GM18861 (cell line): ENCODE measurements at regions not wholly inside any gene's neighbourhood (a gene's known extent, or its start where the extent isn't known, plus 50 kb on each side); places are given as distances from the start of the nearest gene placed in this dataset.

Experiments
- ATAC-seq: cut with Tn5 transposase; IDR thresholded peaks from one replicate; pipeline ENCODE4 v1.9.1; 2021; ENCODE audit not compliant: unreplicated experiment

DNA sequence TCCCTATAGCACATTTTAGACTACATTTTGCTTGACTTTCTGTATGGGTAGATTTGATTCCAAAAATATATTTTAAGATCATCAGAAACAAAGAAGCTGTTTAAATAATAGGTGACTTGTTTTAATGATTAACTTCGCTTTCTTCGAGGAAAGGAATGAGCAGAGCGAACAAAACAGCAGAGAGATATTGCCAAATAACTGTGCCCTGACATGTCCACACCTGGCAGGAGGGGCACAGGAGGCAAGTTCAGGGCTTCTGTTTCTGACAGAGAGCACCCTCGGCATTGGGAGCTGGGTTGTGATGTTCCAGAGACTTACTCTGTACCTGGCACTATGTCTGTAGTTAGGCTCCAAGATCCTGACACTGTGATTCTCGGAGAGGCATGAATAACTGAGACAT lies 155.7 kb upstream of the SASH1 start:
- ATAC-seq: no peak

DNA sequence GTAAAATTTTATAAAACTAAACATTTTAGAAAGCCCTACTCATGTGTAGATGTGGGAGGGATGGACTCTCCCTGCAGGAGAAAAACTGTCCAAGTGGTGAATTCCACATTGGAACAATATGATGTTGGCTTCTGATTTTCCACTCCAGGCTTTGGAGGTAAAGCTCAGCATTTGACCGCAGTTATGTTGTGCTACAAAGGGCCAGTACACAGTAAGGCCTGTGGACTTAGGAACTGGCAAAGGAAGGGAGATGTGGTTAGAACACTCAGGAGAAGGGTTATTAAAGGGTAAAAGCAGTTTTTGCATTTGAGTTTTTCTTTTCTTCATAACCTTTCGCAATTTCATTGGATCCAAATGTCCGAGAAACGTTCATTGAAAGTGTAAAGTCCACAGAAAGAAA lies 150.3 kb upstream of the SASH1 start:
- ATAC-seq: no peak

GRCh38 chr6:148193063-148193680 lies 149.5 kb upstream of the SASH1 start:
- no peak for ATAC-seq

DNA sequence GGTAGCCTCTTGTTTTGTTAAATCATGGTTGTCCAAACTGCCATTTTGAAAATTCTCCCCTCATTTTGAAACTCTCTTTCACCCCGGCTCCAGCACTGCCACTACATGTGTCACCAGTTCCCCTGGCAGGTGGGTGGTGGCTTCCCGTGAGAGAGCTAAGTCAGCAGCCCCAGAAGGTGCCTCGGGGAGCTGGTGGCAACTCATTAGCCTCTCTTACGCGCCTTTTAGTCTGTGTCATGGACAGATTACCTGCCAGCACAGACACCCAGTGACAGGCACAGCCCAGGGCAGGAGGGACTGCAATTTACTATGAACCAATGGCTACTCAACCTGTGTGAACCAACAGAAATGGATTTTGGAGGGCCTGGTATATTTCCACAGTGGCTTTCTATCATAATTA lies 147.1 kb upstream of the SASH1 start:
- ATAC-seq: no peak

DNA sequence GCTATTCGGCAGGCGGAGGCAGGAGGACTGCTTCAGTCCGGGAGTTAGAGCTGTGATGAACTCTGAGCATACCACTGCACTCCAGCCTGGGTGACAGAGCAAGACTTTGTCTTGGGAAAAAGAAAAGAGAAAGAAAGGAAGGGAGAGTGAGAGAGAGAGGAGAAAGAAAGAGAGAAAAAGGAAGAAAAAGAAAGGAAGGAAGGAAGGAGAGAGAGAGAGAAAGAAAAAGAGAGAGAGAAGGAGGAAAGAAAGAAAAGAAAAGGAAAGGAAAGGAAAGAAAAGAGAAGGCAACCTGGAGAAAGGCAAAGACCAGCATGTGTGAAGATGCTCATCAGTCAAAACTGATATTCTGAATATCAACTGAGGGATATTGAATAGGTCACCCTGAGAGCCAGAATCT lies 143.1 kb upstream of the SASH1 start:
- ATAC-seq: no peak

- ATAC-seq: no peak
Observed at GRCh38 chr6:148200293-148200692, 142.3 kb upstream of the SASH1 start.

GRCh38 chr6:148200781-148201180 lies 141.9 kb upstream of the SASH1 start:
- no peak for ATAC-seq

- ATAC-seq: no peak
Observed at GRCh38 chr6:148203281-148203925, 139.2 kb upstream of the SASH1 start.

DNA sequence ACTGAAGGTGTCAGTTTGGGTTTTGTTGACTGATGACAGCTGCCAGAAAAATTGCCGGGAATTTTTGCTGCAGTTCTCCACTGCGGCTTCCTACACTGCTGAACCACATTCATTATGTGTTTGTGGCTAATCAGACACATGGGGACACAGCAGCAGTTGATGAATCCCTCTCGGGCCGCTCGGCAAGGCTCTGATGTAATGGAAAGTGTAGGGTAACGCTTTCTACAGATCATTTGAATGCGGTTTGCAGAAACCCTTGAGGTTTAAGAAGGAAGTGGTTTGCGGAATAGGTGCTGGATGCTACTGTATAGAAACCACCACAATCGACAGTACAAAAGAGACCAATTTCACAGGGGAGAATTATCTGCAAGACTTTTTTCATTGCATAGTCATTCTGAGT lies 138.7 kb upstream of the SASH1 start:
- peak; percentile 99 for ATAC-seq

- no peak for ATAC-seq
Observed at GRCh38 chr6:148208298-148208697, 134.3 kb upstream of the SASH1 start.

DNA sequence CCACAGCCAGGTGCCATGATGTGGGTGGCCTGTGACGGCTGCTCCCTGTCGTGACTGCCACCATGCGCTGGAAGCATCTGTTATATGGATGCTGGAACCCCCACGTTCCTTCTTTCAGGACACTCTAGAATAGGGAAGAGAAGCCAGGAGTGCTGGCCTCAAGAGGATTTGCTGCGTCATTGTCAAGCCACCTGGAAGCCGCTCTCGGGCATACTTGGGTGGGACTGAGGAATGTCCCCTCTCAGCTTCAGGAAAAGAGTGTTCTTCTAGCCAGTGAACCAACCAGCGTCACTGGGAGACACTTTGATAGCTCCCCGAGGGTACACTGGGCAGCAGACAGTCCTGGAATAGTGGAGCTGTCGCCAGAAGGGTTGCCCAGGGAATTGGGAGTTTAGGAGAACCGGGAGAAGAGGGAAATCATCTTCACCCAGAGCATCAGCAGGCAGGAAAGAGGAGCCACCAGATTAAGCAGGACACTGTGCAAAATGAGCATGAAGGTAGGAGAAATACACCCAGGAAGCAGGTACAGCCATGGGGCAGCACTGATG lies 130.8 kb upstream of the SASH1 start:
- no peak for ATAC-seq

GRCh38 chr6:148212366-148212765 lies 130.3 kb upstream of the SASH1 start:
- ATAC-seq: no peak

DNA sequence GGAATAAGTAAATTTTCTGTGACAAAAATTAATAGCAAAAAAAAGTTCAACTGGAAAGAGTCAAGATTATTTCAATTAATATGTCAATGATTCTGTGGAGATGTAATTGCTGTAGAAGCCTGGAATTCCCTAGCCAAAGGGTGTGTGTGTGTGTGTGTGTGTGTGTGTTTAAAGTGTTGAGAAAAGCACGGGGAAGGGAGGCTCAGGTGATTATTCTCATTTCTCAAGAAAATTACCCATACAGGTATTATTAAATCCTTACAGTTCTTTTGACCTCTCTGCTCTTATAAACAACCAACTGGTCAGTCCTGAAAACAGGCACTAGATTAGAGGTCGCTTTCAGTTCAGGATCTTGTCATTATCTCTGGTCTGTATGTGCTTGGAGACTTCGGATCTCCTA lies 129.3 kb upstream of the SASH1 start:
- ATAC-seq: no peak

GRCh38 chr6:148214667-148215066 lies 128.0 kb upstream of the SASH1 start:
- no peak for ATAC-seq

- no peak for ATAC-seq
Observed at GRCh38 chr6:148217051-148217450, 125.6 kb upstream of the SASH1 start.

DNA sequence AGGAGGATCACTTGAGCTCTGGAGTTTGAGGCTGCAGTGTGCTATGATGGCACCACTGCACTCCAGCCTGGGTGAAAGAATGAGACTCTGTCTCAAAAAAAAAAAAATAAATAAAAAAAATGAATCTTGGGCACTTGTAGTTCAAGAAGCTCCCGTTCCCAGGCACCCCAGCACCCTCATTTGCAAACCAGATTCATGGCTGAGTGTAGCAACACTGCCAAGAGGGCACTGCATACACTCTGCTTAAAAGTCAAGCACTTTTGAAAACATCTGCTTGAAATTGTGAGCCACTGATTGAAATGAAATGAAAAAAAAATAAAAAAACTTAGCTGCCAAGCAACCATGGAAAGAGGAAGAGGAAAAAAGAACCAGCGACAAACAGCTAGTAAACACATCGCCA lies 124.7 kb upstream of the SASH1 start:
- ATAC-seq: no peak

DNA sequence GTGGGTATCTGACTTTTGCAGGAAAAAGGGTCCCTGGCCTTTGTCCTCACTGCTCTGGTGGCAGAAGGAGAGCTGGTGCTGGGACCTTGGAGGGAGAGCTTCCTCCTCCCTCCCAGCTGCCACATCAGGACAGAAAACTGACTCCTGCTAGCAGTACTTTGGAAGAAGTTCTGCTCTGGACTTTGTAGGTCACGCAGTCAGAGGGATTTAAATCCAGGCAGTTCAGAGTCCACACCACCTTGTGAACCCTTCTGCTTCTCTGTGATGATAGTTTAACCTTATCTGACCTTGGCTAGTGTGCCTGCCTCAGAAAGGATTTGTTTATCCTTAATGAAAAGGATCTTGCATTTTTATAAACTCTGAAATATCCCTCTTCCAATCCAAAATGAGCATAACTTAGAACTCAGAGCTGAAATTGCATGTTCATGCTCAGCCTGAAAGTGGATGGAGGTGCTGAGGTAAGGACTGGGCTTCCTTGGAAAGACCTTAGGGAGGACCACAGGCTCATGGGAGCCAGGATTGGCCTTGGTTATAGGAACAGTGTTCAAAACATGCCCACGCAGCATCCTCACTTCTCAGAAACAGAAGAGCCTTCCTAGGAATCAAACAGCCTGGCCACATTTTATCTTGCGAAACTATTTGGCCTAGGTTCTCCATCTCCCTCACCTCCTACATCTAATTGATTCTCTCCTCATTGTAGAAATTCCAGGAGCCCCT lies 123.9 kb upstream of the SASH1 start:
- no peak for ATAC-seq

- ATAC-seq: no peak
Observed at GRCh38 chr6:148221196-148221979, 121.2 kb upstream of the SASH1 start.

DNA sequence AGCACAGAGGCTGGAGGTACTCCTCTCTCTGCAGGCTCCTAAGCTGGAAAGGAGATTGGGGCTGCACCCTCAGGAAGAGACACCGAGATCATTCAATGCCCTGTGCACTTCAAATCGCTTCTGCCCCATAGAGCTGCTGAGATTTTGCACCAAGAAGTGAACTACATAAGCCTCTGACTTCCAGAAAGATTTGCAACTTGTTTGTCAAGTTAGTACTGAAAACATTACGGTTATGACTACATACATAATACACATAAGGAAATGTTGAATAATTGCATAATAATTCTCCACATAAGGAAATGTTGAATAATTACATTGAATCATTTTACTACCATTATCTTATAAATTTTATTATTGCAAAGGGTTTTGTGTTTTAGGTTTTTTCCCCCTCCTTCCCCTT lies 120.3 kb upstream of the SASH1 start:
- ATAC-seq: no peak

GRCh38 chr6:148222846-148223245 lies 119.8 kb upstream of the SASH1 start:
- ATAC-seq: no peak

DNA sequence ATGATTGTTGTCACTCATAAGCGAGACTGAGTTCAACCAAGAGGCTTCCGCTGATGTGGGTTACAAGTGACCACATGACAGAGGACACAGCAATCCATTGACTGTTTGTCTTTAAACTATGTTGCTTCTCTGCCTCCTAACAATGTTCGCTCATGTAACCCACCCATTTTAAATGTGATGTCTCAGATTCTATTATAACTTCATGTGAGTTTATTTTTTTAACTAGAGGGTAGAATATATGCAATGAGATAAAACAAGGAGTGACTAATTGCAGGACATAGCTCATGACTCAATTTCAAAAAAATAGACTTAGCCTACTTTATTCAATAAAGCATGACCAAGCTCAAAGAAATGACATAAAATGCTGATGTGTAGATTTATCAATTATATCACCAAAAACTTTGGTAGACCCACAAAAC lies 119.2 kb upstream of the SASH1 start:
- ATAC-seq: no peak
